ENCODE measurements at regions not wholly inside any gene's neighbourhood (a gene's known extent, or its start where the extent isn't known, plus 50 kb on each side); places are given as distances from the start of the nearest gene placed in this dataset.
"Not testable (repeated sequence)": the region's sequence is repeated elsewhere in the genome, so short reads cannot be mapped to it uniquely, and the experiment has no call there.

- no peak for TF ChIP-seq CTCF (IDR thresholded peaks at IDR 0.05)
Measured at GRCh38 chr12:105477873-105478272, 147.4 kb downstream of the C12orf75 start.

GRCh38 chr12:105478788-105479187, 148.3 kb downstream of the C12orf75 start:
- H3K4me3 ChIP-seq (ENCODE audit: low read depth in 1 of 2, low read length in 1 of 2); H3K4me1 ChIP-seq (ENCODE audit: control insufficient read depth in 1 of 2, insufficient read depth in 1 of 2, low read depth in 1 of 2, low read length in 1 of 2); H3K27ac ChIP-seq; H3K9me3 ChIP-seq; H3K36me3 ChIP-seq; H3K27me3 ChIP-seq: not testable (repeated sequence)

More at GRCh38 chr12:105477873-105478272, 147.4 kb downstream of the C12orf75 start:
- H3K9me3 ChIP-seq: no peaks in the 10 kb centered on the region
- H3K4me1 ChIP-seq (ENCODE audit: control insufficient read depth in 1 of 2, insufficient read depth in 1 of 2, low read depth in 1 of 2, low read length in 1 of 2): no peaks in the 10 kb centered on the region
- H3K27me3 ChIP-seq: no peaks in the 10 kb centered on the region
- no peaks in the 10 kb centered on the region for H3K36me3 ChIP-seq
- H3K27ac ChIP-seq: no peak overlapping the region
- no peak overlapping the region for H3K4me3 ChIP-seq (ENCODE audit: low read depth in 1 of 2, low read length in 1 of 2)

GRCh38 chr12:105479710-105480109, 149.2 kb downstream of the C12orf75 start:
- TF ChIP-seq CTCF (IDR thresholded peaks at IDR 0.05): no peak
- H3K27me3 ChIP-seq: no peaks in the 10 kb centered on the region
- no peaks in the 10 kb centered on the region for H3K4me1 ChIP-seq (ENCODE audit: control insufficient read depth in 1 of 2, insufficient read depth in 1 of 2, low read depth in 1 of 2, low read length in 1 of 2)
- H3K36me3 ChIP-seq: no peaks in the 10 kb centered on the region
- no peak overlapping the region for H3K4me3 ChIP-seq (ENCODE audit: low read depth in 1 of 2, low read length in 1 of 2)
- H3K9me3 ChIP-seq: no peaks in the 10 kb centered on the region
- no peak overlapping the region for H3K27ac ChIP-seq

- TF ChIP-seq CTCF (IDR thresholded peaks at IDR 0.05): no peak
- Histone ChIP-seq H3K4me1 (ENCODE audit: control insufficient read depth in 1 of 2, insufficient read depth in 1 of 2, low read depth in 1 of 2, low read length in 1 of 2) (no peaks in the 10 kb centered on the region), H3K9me3 (no peaks in the 10 kb centered on the region), H3K36me3 (no peaks in the 10 kb centered on the region), H3K4me3 (ENCODE audit: low read depth in 1 of 2, low read length in 1 of 2) (no peak overlapping the region), H3K27ac (no peak overlapping the region), H3K27me3 (no peaks in the 10 kb centered on the region)
Measured at GRCh38 chr12:105480162-105480561, 149.7 kb downstream of the C12orf75 start.

GRCh38 chr12:105481392-105482300, 151.2 kb downstream of the C12orf75 start:
- no peak for TF ChIP-seq CTCF (IDR thresholded peaks at IDR 0.05)
- Histone ChIP-seq H3K9me3 (no peaks in the 10 kb centered on the region), H3K36me3 (no peaks in the 10 kb centered on the region), H3K4me3 (ENCODE audit: low read depth in 1 of 2, low read length in 1 of 2) (no peak overlapping the region), H3K27ac (no peak overlapping the region), H3K27me3 (no peaks in the 10 kb centered on the region), H3K4me1 (ENCODE audit: control insufficient read depth in 1 of 2, insufficient read depth in 1 of 2, low read depth in 1 of 2, low read length in 1 of 2) (no peaks in the 10 kb centered on the region)

- Histone ChIP-seq H3K4me3 (ENCODE audit: low read depth in 1 of 2, low read length in 1 of 2) (no peak overlapping the region), H3K36me3 (no peaks in the 10 kb centered on the region), H3K9me3 (no peaks in the 10 kb centered on the region), H3K27ac (no peak overlapping the region), H3K4me1 (ENCODE audit: control insufficient read depth in 1 of 2, insufficient read depth in 1 of 2, low read depth in 1 of 2, low read length in 1 of 2) (no peaks in the 10 kb centered on the region), H3K27me3 (no peaks in the 10 kb centered on the region)
- TF ChIP-seq CTCF (IDR thresholded peaks at IDR 0.05): no peak
Measured at GRCh38 chr12:105482951-105483350, 152.5 kb downstream of the C12orf75 start.

Data from neutrophil (primary cell).